HCT116 (cell line): ENCODE measurements at regions not wholly inside any gene's neighbourhood (a gene's known extent, or its start where the extent isn't known, plus 50 kb on each side); places are given as distances from the start of the nearest gene placed in this dataset.

Experiments
- EZH2 ChIP-seq: fragments of 200-600 bp; sonication (generic); IDR thresholded peaks from 2 replicates; pipeline ENCODE4 v1.6.1; 2017; ENCODE audit warnings: antibody characterized with exemption, mixed run types
- POLR2A ChIP-seq: IDR thresholded peaks from 2 replicates; pipeline ENCODE4 v1.7.0; 2011; ENCODE audit warnings: borderline replicate concordance; ENCODE audit not compliant: insufficient read depth, insufficient read length; ENCODE audit errors: extremely low read depth
- RAD21 ChIP-seq: IDR thresholded peaks from 2 replicates; pipeline ENCODE4 v1.6.1; 2012; ENCODE audit warnings: low read depth, mild to moderate bottlenecking
- SIN3A ChIP-seq: IDR thresholded peaks from 2 replicates; pipeline ENCODE4 v1.6.1; 2012; ENCODE audit warnings: low read depth
- SP1 ChIP-seq: IDR thresholded peaks from 2 replicates; pipeline ENCODE4 v1.6.1; 2012; ENCODE audit warnings: low read depth
- TCF7L2 ChIP-seq: IDR thresholded peaks from 2 replicates; pipeline ENCODE4 v1.7.0; 2011; ENCODE audit warnings: borderline replicate concordance, inconsistent platforms; ENCODE audit not compliant: insufficient read depth, insufficient read length; ENCODE audit errors: extremely low read depth
- ZFX ChIP-seq: fragments of 450-650 bp; IDR thresholded peaks from 2 replicates; pipeline ENCODE4 v1.6.1; 2017
- ZNF274 ChIP-seq: fragments of 200-500 bp; sonication (Bioruptor generic); IDR thresholded peaks from 2 replicates; pipeline ENCODE4 v1.6.1; 2014; ENCODE audit warnings: mild to moderate bottlenecking, low read depth, low read length, inconsistent platforms
- TF ChIP-seq, protein P1 (sequence below), 3 experiments: fragments of 200-600 bp in 1 of 3; sonication (generic) in 1 of 3; IDR thresholded peaks in 2 of 3; conservative IDR thresholded peaks in 1 of 3; 2 replicates each; pipeline ENCODE4 v1.5.1; 2012 to 2017; ENCODE audit warnings: low read depth in 2 of 3, low read length in 2 of 3, antibody characterized with exemption in 1 of 3, borderline replicate concordance in 1 of 3, control low read depth in 1 of 3, mild to moderate bottlenecking in 1 of 3, mixed read lengths in 1 of 3, mixed run types in 1 of 3, moderate library complexity in 1 of 3; ENCODE audit not compliant: insufficient read depth in 1 of 3
- TF ChIP-seq, protein P2 (sequence below): IDR thresholded peaks from 2 replicates; pipeline ENCODE4 v1.6.1; 2012
- TF ChIP-seq, protein P3 (sequence below): IDR thresholded peaks from 2 replicates; pipeline ENCODE4 v1.6.1; 2012; ENCODE audit warnings: low read depth

DNA sequence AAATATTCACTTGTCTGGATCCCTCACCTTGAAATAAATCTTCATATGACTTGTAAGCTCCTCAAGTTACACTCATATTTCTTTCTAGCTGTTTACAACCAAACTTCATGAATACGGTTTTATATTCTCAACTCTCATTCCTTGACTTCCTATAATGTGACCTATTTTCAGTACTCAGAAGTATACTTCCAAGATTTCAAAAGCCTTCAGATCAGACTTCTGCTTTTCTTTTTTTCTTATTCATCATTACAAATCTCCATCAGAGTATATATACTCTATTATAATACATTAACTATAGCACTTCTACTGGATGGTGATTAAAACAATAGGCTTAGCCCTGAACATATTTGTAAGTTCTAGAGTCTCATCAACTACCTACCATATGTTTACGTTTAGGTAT is 123.6 kb upstream of the ALCAM start:
- TF ChIP-seq POLR2A (no peak), TCF7L2 (no peak), EZH2 (no peak), ZFX (no peak), RAD21 (no peak), SIN3A (no peak), SP1 (no peak), ZNF274 (no peak)
- TF ChIP-seq, protein P1, sequence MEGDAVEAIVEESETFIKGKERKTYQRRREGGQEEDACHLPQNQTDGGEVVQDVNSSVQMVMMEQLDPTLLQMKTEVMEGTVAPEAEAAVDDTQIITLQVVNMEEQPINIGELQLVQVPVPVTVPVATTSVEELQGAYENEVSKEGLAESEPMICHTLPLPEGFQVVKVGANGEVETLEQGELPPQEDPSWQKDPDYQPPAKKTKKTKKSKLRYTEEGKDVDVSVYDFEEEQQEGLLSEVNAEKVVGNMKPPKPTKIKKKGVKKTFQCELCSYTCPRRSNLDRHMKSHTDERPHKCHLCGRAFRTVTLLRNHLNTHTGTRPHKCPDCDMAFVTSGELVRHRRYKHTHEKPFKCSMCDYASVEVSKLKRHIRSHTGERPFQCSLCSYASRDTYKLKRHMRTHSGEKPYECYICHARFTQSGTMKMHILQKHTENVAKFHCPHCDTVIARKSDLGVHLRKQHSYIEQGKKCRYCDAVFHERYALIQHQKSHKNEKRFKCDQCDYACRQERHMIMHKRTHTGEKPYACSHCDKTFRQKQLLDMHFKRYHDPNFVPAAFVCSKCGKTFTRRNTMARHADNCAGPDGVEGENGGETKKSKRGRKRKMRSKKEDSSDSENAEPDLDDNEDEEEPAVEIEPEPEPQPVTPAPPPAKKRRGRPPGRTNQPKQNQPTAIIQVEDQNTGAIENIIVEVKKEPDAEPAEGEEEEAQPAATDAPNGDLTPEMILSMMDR (IDR thresholded peaks at IDR 0.05 in 2 of 3, conservative IDR thresholded peaks at IDR 0.05 in 1 of 3; ENCODE audit: borderline replicate concordance in 1 of 3, insufficient read depth in 1 of 3, low read depth in 2 of 3, low read length in 2 of 3): no peak
- TF ChIP-seq, protein P2, sequence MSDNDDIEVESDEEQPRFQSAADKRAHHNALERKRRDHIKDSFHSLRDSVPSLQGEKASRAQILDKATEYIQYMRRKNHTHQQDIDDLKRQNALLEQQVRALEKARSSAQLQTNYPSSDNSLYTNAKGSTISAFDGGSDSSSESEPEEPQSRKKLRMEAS: no peak
- TF ChIP-seq, protein P3, sequence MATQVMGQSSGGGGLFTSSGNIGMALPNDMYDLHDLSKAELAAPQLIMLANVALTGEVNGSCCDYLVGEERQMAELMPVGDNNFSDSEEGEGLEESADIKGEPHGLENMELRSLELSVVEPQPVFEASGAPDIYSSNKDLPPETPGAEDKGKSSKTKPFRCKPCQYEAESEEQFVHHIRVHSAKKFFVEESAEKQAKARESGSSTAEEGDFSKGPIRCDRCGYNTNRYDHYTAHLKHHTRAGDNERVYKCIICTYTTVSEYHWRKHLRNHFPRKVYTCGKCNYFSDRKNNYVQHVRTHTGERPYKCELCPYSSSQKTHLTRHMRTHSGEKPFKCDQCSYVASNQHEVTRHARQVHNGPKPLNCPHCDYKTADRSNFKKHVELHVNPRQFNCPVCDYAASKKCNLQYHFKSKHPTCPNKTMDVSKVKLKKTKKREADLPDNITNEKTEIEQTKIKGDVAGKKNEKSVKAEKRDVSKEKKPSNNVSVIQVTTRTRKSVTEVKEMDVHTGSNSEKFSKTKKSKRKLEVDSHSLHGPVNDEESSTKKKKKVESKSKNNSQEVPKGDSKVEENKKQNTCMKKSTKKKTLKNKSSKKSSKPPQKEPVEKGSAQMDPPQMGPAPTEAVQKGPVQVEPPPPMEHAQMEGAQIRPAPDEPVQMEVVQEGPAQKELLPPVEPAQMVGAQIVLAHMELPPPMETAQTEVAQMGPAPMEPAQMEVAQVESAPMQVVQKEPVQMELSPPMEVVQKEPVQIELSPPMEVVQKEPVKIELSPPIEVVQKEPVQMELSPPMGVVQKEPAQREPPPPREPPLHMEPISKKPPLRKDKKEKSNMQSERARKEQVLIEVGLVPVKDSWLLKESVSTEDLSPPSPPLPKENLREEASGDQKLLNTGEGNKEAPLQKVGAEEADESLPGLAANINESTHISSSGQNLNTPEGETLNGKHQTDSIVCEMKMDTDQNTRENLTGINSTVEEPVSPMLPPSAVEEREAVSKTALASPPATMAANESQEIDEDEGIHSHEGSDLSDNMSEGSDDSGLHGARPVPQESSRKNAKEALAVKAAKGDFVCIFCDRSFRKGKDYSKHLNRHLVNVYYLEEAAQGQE: no peak
